ENCODE measurements at regions not wholly inside any gene's neighbourhood (a gene's known extent, or its start where the extent isn't known, plus 50 kb on each side); places are given as distances from the start of the nearest gene placed in this dataset.

DNA sequence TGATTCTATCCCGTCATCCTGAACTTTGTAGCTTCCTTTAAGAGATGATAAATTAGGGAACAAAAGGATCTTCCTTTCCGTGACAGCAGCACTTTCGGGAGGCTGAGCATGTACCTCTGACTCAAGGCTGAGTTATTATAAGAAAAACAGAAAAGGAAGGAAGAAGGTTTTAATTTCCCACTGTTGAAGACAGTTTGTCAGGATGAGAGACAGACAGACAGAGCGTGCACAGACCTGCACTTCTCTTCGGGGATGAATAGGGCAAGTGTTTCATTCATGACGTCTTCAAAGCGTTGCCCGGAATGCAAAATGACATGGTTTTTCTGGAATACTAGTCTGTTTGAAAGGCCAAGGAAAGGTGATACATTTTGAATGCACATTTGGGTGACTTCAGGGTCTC, 405.3 kb upstream of the FAT1 start:
- TF ChIP-seq ZNF274 (IDR thresholded peaks at IDR 0.05; ENCODE audit: low read depth, low read length) (no peak), SUZ12 (IDR thresholded peaks at IDR 0.05; ENCODE audit: extremely low read depth, insufficient read depth, insufficient read length) (no peak)

All from NT2/D1 (cell line).